Ishikawa (cell line): ENCODE measurements at regions not wholly inside any gene's neighbourhood (a gene's known extent, or its start where the extent isn't known, plus 50 kb on each side); places are given as distances from the start of the nearest gene placed in this dataset.

Experiments used
- CEBPB ChIP-seq: IDR thresholded peaks from 2 replicates; pipeline ENCODE4 v1.6.1; 2012
- CREB1 ChIP-seq: IDR thresholded peaks from 2 replicates; pipeline ENCODE4 v1.6.1; 2012; ENCODE audit warnings: low read depth
- EP300 ChIP-seq: IDR thresholded peaks from 2 replicates; pipeline ENCODE4 v1.6.1; 2012; ENCODE audit warnings: borderline replicate concordance
- FOXM1 ChIP-seq: IDR thresholded peaks from 2 replicates; pipeline ENCODE4 v1.6.1; 2012; ENCODE audit warnings: low read depth, borderline replicate concordance
- MAX ChIP-seq: IDR thresholded peaks from 2 replicates; pipeline ENCODE4 v1.6.1; 2012
- NFIC ChIP-seq: IDR thresholded peaks from 2 replicates; pipeline ENCODE4 v1.6.1; 2012
- REST ChIP-seq: IDR thresholded peaks from 2 replicates; pipeline ENCODE4 v1.6.1; 2012; ENCODE audit warnings: low read depth, mild to moderate bottlenecking
- TAF1 ChIP-seq: IDR thresholded peaks from 2 replicates; pipeline ENCODE4 v1.6.1; 2012; ENCODE audit warnings: low read depth, mild to moderate bottlenecking
- TEAD4 ChIP-seq: IDR thresholded peaks from 2 replicates; pipeline ENCODE4 v1.6.1; 2012
- YY1 ChIP-seq: IDR thresholded peaks from 2 replicates; pipeline ENCODE4 v1.6.1; 2012; ENCODE audit warnings: low read depth

- TF ChIP-seq EP300 = no peak
- TF ChIP-seq REST = no peak
- TF ChIP-seq TEAD4 = no peak
- no peak for TF ChIP-seq YY1
- TF ChIP-seq MAX = no peak
- no peak for TF ChIP-seq TAF1
- TF ChIP-seq CEBPB = no peak
- TF ChIP-seq CREB1 = no peak
- TF ChIP-seq FOXM1 = no peak
- no peak for TF ChIP-seq NFIC
These were observed 342.5 kb upstream of the CRIM1 start for GRCh38 chr2:36013064-36013463.
